Cardiac fibroblast (primary cell): ENCODE measurements at regions not wholly inside any gene's neighbourhood (a gene's known extent, or its start where the extent isn't known, plus 50 kb on each side); places are given as distances from the start of the nearest gene placed in this dataset.
A peak's percentile ranks its signal among the peaks of the same experiment; 100 is the strongest.

Experiments used
- DNase-seq, 2 donors: peaks; one replicate each; pipeline versions ENCODE4 v3.0.0 to v3.0.0-alpha.2; 2010; ENCODE audit warnings: low read depth in 2 of 2
- H3K4me3 ChIP-seq, 2 donors: replicated peaks in 1 of 2; 1 replicate in 1 of 2; 2 replicates in 1 of 2; pipeline ENCODE4 v1.5.1; 2011; ENCODE audit warnings: low read depth in 2 of 2, low read length in 2 of 2, mild to moderate bottlenecking in 2 of 2, moderate library complexity in 1 of 2
- CTCF ChIP-seq: IDR thresholded peaks from one replicate; pipeline ENCODE4 v1.5.1; 2011; ENCODE audit warnings: low read depth, mild to moderate bottlenecking, low read length, inconsistent platforms

DNA sequence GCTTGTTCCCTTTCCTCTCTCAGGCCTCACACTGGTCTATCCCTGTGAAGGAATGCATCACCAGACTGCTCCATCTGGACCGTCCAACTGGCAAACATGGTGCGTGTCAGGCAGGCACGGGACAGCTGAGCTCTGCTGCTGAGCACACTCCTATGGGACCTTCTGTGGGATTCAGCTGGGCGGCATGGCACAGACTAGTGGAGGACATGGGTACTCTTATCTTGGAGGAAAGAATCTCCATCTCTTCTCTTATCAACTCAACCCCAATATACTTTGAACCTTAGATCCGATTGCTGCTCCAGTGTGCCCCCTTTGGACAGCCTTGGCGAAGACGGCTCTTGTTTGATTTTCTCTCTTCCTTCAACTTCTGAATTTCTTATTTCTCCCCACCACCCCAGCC lies 593.6 kb downstream of the ETS1 start:
- no peak for DNase-seq
- H3K4me3 ChIP-seq: no peak overlapping the region
- TF ChIP-seq CTCF: no peak

GRCh38 chr11:127993281-127993680 lies 594.1 kb downstream of the ETS1 start:
- no peak for TF ChIP-seq CTCF
- no peak for DNase-seq
- no peak overlapping the region for H3K4me3 ChIP-seq

GRCh38 chr11:127986073-127986472 lies 601.3 kb downstream of the ETS1 start:
- no peak for TF ChIP-seq CTCF
- no peak overlapping the region for H3K4me3 ChIP-seq
- no peak for DNase-seq

- H3K4me3 ChIP-seq: no peak overlapping the region
- no peak for TF ChIP-seq CTCF
- peak; percentile 10 to 26 for DNase-seq
These were observed 614.5 kb downstream of the ETS1 start for GRCh38 chr11:127972816-127973215.

GRCh38 chr11:127971448-127971847 lies 615.9 kb downstream of the ETS1 start:
- no peak overlapping the region for H3K4me3 ChIP-seq
- no peak for DNase-seq
- no peak for TF ChIP-seq CTCF

- no peak for TF ChIP-seq CTCF
- DNase-seq: peak in 1 of 2 donors; percentile 52
- H3K4me3 ChIP-seq: no peak overlapping the region
These were observed 620.5 kb downstream of the ETS1 start for GRCh38 chr11:127966821-127967220.

- no peak overlapping the region for H3K4me3 ChIP-seq
- DNase-seq: peak; percentile 7 to 72
- no peak for TF ChIP-seq CTCF
These were observed 621.3 kb downstream of the ETS1 start for GRCh38 chr11:127965939-127966668.
